CD4-positive, alpha-beta T cell (primary cell): ENCODE measurements at regions not wholly inside any gene's neighbourhood (a gene's known extent, or its start where the extent isn't known, plus 50 kb on each side); places are given as distances from the start of the nearest gene placed in this dataset.
"Not testable (repeated sequence)": the region's sequence is repeated elsewhere in the genome, so short reads cannot be mapped to it uniquely, and the experiment has no call there.

ENCODE experiments used
- ATAC-seq: fragments of 200-7000 bp; cut with Tn5 transposase; one replicate; pipeline ENCODE4 v1.10.0; 2022; ENCODE audit warnings: mild to moderate bottlenecking; ENCODE audit not compliant: poor library complexity
- CTCF ChIA-PET: fragments of 350-600 bp; sonication (Branson Sonifier 250); formaldehyde crosslinking; loops from one replicate; lab custom pipeline; 2021; ENCODE audit warnings: antibody characterized with exemption, inconsistent platforms; lab: Charles Lee
- POLR2A ChIA-PET: fragments of 350-600 bp; sonication (Branson Sonifier 250); formaldehyde crosslinking; loops from one replicate; lab custom pipeline; 2021; ENCODE audit warnings: antibody characterized with exemption, inconsistent platforms; lab: Charles Lee
- DNase-seq, 14 experiments: peaks; one replicate each; pipeline ENCODE4 v3.0.0-alpha.2; 2013 to 2020; ENCODE audit warnings: mixed read lengths in 2 of 14
- H3K27ac ChIP-seq, 2 donors: one replicate each; pipeline versions ENCODE4 v1.5.1 to v1.7.0; 2013; ENCODE audit warnings: low read length in 2 of 2, low read depth in 1 of 2, mild to moderate bottlenecking in 1 of 2
- H3K27me3 ChIP-seq, 2 experiments: 1 replicate in 1 of 2; 2 replicates in 1 of 2; pipeline versions ENCODE4 v1.6.1 to v1.7.0; 2013; ENCODE audit warnings: low read length in 2 of 2, control low read depth in 1 of 2, mild to moderate bottlenecking in 1 of 2, moderate library complexity in 1 of 2; ENCODE audit not compliant: insufficient read depth in 2 of 2, control insufficient read depth in 1 of 2
- H3K36me3 ChIP-seq: one replicate; pipeline ENCODE4 v1.6.1; 2013; ENCODE audit warnings: low read length, control low read depth; ENCODE audit not compliant: insufficient read depth
- H3K4me1 ChIP-seq: one replicate; pipeline ENCODE4 v1.6.1; 2013; ENCODE audit warnings: low read length, control low read depth; ENCODE audit not compliant: insufficient read depth
- H3K4me3 ChIP-seq: one replicate; pipeline ENCODE4 v1.5.1; 2013; ENCODE audit warnings: mild to moderate bottlenecking, low read length, moderate library complexity
- H3K9me3 ChIP-seq, 2 experiments: 1 replicate in 1 of 2; 2 replicates in 1 of 2; pipeline versions ENCODE4 v1.6.1 to v1.7.0; 2013; ENCODE audit warnings: low read length in 2 of 2, mild to moderate bottlenecking in 2 of 2, control low read depth in 1 of 2, moderate library complexity in 1 of 2; ENCODE audit not compliant: control insufficient read depth in 1 of 2, insufficient read depth in 1 of 2
- H3K27ac Mint-ChIP-seq: one replicate; pipeline ENCODE4 v1.8.0; 2020; ENCODE audit warnings: mixed read lengths
- H3K27me3 Mint-ChIP-seq: one replicate; pipeline ENCODE4 v1.8.0; 2021; ENCODE audit warnings: mixed read lengths
- H3K36me3 Mint-ChIP-seq: one replicate; pipeline ENCODE4 v1.8.0; 2021; ENCODE audit warnings: low read depth, mixed read lengths
- H3K4me1 Mint-ChIP-seq: one replicate; pipeline ENCODE4 v1.8.0; 2021; ENCODE audit warnings: low read depth, mixed read lengths
- H3K4me3 Mint-ChIP-seq: one replicate; pipeline ENCODE4 v1.8.0; 2020; ENCODE audit warnings: mild to moderate bottlenecking, mixed read lengths
- H3K9me3 Mint-ChIP-seq: one replicate; pipeline ENCODE4 v1.8.0; 2020; ENCODE audit warnings: mixed read lengths
- intact Hi-C, 2 experiments: fragments of 100-400 bp; cut with DNase I in 1 of 2; cut with micrococcal nuclease in 1 of 2; formaldehyde crosslinking; loops; one replicate each; pipeline versions ENCODE4 v1.15.1 to v1.9.0; 2023 to 2025; cut with DNase I, micrococcal nuclease
- TF ChIP-seq, protein P1 (sequence below): fragments of 200-600 bp; IDR thresholded peaks from one replicate; pipeline ENCODE4 v1.8.0; 2022; ENCODE audit warnings: antibody characterized with exemption, mild to moderate bottlenecking

DNA sequence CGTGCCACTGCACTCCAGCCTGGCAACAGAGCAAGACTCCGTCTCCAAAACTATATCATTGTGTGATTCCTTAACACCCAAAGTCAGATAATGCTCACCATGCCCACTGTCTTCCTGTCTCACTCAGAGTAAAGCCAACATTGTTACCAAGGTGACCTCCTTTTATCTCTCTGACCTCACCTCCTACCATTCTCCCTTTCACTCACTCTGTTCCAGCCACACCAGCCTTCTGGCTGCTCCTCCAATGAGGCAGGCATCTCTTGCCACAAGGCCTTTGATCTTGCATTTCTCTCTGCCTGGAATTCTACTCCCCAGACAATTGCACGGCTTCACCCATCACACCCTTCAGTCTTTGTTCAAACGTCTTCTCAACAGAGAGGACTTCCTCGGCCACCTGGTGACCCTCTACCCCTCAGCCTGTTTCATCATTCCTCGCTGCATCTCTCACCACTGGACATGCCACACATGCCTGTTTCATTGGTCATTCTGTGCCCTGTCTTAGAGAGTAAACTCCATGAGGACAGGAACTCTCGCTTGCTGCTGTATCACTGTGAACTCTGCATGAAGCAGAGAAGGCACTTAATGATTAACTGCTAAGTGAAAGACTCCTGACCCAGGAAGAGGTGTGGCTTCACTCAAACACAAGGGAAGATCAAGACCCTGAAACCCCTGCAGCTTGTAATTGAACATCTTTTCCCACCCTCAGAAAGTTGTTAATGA lies 67.1 kb upstream of the CAPZB start:
- no peaks in the 10 kb centered on the region for H3K36me3 Mint-ChIP-seq
- H3K27me3 Mint-ChIP-seq, result peaks cover 4% of the 10 kb centered on the region
- ChIA-PET CTCF (interaction anchor here (0.5 kb wide), 1 partner anchor 15 kb away, joined by 3 read pairs; no protein-coding TSS in a partner anchor), POLR2A (no interaction called here)
- Histone ChIP-seq H3K4me3 (no peak overlapping the region), H3K27me3 (no peaks in the 10 kb centered on the region), H3K27ac (no peak overlapping the region), H3K9me3 (peaks cover 5 to 7% of the 10 kb centered on the region in 2 experiments), H3K4me1 (peaks cover 5% of the 10 kb centered on the region), H3K36me3 (no peaks in the 10 kb centered on the region)
- DNase-seq (no peak), ATAC-seq (no peak)
- peaks cover 2% of the 10 kb centered on the region for H3K9me3 Mint-ChIP-seq
- TF ChIP-seq, protein P1, sequence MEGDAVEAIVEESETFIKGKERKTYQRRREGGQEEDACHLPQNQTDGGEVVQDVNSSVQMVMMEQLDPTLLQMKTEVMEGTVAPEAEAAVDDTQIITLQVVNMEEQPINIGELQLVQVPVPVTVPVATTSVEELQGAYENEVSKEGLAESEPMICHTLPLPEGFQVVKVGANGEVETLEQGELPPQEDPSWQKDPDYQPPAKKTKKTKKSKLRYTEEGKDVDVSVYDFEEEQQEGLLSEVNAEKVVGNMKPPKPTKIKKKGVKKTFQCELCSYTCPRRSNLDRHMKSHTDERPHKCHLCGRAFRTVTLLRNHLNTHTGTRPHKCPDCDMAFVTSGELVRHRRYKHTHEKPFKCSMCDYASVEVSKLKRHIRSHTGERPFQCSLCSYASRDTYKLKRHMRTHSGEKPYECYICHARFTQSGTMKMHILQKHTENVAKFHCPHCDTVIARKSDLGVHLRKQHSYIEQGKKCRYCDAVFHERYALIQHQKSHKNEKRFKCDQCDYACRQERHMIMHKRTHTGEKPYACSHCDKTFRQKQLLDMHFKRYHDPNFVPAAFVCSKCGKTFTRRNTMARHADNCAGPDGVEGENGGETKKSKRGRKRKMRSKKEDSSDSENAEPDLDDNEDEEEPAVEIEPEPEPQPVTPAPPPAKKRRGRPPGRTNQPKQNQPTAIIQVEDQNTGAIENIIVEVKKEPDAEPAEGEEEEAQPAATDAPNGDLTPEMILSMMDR, result no peak
- no peak overlapping the region for H3K27ac Mint-ChIP-seq
- H3K4me1 Mint-ChIP-seq, result no peaks in the 10 kb centered on the region
- intact Hi-C loops, result no loop called here
- no peak overlapping the region for H3K4me3 Mint-ChIP-seq

DNA sequence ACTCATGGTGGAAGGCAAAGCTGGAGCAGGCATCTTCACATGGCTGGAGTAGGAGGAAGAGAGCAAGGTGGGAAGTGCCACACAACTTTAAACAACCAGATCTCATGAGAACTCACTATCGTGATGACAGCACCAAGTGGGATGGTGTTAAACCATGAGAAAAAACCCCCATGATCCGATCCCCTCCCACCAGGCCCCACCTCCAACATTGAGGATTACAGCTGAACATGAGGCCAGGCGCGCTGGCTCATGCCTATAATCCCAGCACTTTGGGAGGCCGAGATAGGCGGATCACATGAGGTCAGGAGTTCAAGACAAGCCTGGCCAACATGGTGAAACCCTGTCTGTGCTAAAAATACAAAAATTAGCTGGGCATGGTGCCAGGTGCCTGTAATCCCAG lies 66.5 kb upstream of the CAPZB start:
- POLR2A ChIA-PET, ATAC-seq, H3K27me3 Mint-ChIP-seq, H3K36me3 ChIP-seq, H3K27me3 ChIP-seq, H3K4me1 Mint-ChIP-seq, H3K9me3 Mint-ChIP-seq, H3K36me3 Mint-ChIP-seq, DNase-seq, H3K27ac ChIP-seq, H3K4me1 ChIP-seq, H3K27ac Mint-ChIP-seq, CTCF ChIA-PET, intact Hi-C loops, H3K4me3 Mint-ChIP-seq, H3K4me3 ChIP-seq: not testable (repeated sequence)
- H3K9me3 ChIP-seq, result peaks cover 5 to 12% of the 10 kb centered on the region in 2 experiments

DNA sequence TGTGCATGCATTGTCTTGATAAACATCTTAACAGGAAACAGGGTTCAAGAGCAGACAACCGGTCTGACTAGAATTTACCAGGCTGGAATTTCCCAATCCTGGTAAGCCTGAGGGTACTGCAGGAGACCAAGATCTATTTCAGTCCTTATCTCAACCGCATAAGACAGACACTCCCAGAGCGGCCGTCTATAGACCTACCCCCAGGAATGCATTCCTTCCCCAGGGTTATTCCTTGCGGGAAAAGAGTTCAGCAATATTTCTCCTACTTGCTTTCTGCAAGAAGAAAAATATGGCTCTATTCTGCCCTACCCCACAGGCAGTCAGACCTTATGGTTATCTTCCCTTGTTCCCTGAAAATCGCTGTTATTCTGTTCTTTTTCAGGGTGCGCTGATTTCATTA lies 65.1 kb upstream of the CAPZB start:
- H3K4me1 Mint-ChIP-seq, H3K27me3 ChIP-seq, H3K9me3 Mint-ChIP-seq, H3K27ac Mint-ChIP-seq, H3K27me3 Mint-ChIP-seq, H3K36me3 Mint-ChIP-seq, H3K4me1 ChIP-seq, DNase-seq, H3K36me3 ChIP-seq, H3K4me3 Mint-ChIP-seq, H3K27ac ChIP-seq, intact Hi-C loops, POLR2A ChIA-PET, CTCF ChIA-PET, H3K4me3 ChIP-seq, ATAC-seq: not testable (repeated sequence)
- peaks cover 5 to 19% of the 10 kb centered on the region in 2 experiments for H3K9me3 ChIP-seq

DNA sequence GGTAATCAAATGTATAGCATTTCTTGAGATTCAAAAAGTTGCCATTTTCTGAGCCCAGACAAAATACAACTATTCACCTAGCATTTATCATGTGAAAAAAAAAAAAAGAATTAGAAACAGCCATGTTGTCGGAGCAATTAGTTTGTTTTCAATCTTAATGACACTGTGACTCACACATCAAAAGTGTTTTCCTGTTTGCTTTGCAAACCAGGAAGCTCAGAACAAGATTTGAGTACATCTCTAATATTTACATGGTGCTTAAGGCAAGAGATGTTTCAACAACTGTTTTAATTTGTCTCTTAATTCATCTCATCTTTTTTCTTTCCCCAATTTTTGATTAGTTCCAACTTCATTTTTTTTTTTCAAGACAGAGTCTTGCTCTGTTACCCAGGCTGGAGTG lies 62.5 kb upstream of the CAPZB start:
- CTCF ChIA-PET, result no interaction called here

More for the DNA sequence above, 62.5 kb upstream of the CAPZB start:
- no peak for ATAC-seq
- H3K9me3 ChIP-seq, result peaks cover 5 to 19% of the 10 kb centered on the region in 2 experiments
- Mint-ChIP-seq H3K4me1 (no peaks in the 10 kb centered on the region), H3K27ac (no peak overlapping the region), H3K4me3 (no peak overlapping the region), H3K36me3 (peaks cover 13% of the 10 kb centered on the region), H3K9me3 (peaks cover 8% of the 10 kb centered on the region), H3K27me3 (peaks cover 8% of the 10 kb centered on the region)
- intact Hi-C loops, result no loop called here
- DNase-seq, result no peak
- H3K27me3 ChIP-seq, result no peaks in the 10 kb centered on the region
- H3K4me3 ChIP-seq, result no peak overlapping the region
- TF ChIP-seq, protein P1, result no peak
- POLR2A ChIA-PET, result no interaction called here
- no peaks in the 10 kb centered on the region for H3K4me1 ChIP-seq
- H3K27ac ChIP-seq, result no peak overlapping the region
- H3K36me3 ChIP-seq, result no peaks in the 10 kb centered on the region
